RCC 7860 (cell line): ENCODE measurements at regions not wholly inside any gene's neighbourhood (a gene's known extent, or its start where the extent isn't known, plus 50 kb on each side); places are given as distances from the start of the nearest gene placed in this dataset.
A peak's percentile ranks its signal among the peaks of the same experiment; 100 is the strongest.
"Not testable (repeated sequence)": the region's sequence is repeated elsewhere in the genome, so short reads cannot be mapped to it uniquely, and the experiment has no call there.

Experiments used
- DNase-seq: peaks from one replicate; pipeline ENCODE4 v3.0.0-alpha.2; 2015; ENCODE audit warnings: low spot score
- FAIRE-seq: peaks from 2 replicates; lab custom pipeline; 2012; peaks lifted over from hg19 to GRCh38; lab: Jason Lieb, UNC

DNA sequence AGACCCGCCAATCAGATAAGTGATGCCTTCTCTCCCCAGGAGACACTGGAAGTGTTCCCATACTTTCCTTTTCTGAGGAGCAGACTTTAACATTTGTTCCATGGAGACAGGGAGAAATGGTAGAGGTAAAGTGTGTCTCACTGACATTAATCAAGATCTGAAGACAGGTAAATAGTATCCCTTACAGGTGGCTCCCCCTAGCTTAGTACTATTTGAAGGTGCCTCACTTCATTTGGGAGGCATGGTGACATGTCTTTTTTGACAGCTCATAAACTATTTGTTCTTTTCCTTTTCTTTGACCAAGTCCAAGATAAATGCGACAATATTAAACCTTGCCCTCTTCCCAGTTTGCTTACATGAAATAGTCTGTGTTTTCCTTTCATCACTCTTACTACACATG, 485.6 kb upstream of the IL12A start:
- FAIRE-seq (no peak), DNase-seq (no peak)

GRCh38 chr3:159510988-159511387, 477.6 kb upstream of the IL12A start:
- not testable (repeated sequence) for FAIRE-seq, DNase-seq

DNA sequence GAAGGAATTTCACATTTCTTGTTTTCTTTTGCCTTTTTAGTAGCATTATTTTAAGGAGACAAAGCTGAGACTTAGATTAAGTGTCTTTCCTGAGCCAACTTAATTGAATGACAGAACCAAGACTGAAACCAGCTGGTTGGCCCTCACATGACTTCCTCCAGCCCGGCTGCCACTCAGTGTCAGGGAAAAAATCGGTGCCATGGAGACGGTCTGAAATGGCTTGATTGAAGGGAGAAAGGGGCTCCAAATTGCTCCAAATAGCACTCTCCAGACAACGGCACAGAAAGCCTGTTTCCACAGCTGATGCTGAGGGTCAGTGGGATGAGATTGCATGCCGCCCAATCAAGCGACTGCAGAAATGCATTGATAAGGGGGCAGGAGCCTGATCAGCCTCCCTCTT, 475.2 kb upstream of the IL12A start:
- no peak for FAIRE-seq
- DNase-seq, result no peak

DNA sequence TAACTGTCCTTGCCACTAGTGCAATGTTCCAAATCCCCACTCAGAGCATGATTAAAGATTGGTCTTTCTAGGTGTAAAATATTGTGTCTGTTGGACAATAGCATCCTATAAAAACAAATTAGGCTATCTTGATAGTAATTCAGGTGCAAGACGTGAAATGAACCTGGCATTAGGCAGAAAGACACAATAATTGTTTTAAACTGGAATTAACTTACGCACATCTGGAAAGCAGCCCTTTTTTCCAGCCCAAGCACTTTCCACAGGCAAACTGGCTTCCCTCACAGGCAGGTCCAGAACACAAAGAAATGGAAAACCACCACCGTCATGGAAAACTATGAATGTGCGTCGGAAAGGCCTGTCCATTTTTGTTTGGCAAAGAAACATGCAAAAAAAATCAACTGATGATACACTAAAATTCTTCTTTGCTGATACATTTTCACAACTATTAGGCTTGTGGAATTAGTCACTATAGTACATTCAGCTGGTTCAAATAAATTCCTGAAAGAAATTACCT, 474.7 kb upstream of the IL12A start:
- DNase-seq (no peak), FAIRE-seq (no peak)

- no peak for FAIRE-seq
- DNase-seq, result no peak
Measured at GRCh38 chr3:159517105-159517504, 471.5 kb upstream of the IL12A start.

DNA sequence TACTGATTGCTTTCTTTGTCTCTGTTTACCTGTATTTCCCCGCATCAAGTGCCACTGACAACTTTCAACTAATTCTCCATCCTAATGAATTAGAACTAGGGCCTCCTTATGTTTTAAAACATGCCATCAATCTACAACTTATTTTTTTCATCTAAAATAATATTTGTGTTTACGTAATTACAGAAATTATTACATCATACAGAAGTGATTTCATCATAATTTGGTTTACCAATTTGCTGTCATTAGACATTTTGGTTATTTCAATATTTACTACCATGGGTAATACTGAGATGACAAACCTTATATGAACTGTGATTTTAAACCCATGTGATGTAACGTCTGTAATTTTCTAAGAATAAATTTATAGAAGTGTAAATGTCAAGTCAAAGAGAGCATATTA, 468.0 kb upstream of the IL12A start:
- DNase-seq (no peak), FAIRE-seq (no peak)

DNA sequence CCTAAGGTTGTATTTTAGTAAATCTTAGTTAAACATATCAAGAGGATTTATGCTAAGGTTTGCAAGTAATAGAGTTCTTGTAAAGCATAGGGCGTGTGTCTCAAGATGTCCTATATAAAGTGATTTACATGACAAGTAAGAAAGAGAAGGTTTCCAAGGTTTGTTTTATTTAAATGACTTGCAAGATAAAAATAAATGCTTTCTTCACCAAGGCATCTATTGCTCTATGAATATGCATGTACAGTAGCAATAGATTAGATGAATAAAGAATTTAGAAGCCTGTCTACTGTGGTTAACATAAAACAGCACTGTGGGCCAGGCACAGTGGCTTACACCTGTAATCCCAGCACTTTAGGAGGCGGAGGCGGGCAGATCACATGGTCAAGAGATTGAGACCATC, 466.4 kb upstream of the IL12A start:
- DNase-seq (no peak), FAIRE-seq (no peak)

DNA sequence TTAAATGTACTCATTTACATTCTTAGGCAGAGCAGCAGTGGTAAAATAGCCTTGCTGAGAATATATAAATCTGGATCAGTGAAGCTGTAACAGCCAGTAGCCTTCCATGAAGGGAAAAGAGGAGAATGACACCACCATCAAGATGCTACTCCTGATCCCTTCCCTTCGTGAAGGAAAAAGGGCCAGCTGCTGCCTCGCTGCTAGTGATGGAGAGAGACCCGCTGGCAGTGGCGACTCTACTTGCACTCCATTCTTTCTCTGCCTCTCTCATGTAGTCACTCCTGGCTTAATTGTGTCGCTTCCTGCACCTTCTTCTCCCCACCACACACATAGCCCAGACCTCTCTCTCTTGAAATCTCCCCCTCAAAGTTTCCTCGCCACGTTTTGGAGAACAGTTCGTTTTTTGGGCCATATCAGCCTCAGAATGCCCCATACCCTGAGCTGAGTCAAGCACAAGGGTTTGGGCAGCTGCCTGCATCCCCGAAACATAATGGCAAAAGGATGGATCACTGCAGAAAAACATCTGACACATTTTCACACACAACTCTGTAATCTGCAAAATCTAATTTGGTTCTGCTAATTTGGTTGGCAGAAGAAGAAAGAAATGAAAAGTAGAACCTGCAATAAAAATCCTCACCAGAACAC, 460.3 kb upstream of the IL12A start:
- FAIRE-seq (no peak), DNase-seq (no peak)

DNA sequence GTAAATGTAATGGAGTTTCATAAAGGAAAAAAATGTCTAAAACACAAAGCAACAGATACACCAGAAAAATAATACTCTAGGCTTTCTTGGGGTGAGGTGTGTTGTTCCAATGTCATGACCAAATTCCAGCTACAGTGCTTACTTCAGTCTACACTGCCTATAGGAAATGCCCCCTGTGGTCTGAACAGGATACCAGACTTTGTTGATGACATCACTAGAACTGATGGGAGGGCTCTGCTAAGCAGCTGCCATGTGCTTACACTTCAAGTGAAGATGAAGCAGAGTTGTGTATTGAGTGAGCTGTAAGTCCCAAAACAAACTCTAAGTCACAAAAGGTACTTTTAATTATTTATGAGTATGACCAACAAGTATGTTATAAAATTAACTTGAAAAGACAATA, 456.1 kb upstream of the IL12A start:
- DNase-seq (no peak), FAIRE-seq (no peak)

DNA sequence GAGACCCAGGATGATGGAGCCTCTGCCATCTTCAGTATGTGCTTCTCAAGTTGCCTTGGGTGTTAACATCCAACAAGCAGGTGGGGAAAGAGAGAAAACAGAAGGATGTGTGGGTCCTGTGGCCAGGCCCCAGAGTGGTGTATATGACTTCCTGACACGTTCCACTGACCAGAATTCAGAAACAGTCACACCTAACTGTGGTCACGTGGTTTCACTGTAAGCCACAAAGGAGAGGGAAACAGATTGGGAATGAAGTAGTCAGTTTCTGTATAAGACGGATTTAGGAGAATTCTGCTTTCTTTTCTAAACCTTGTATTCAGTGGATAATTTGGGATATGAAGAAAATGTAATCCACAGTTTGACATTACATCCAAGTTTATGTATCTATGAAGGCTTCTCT, 454.1 kb upstream of the IL12A start:
- no peak for FAIRE-seq
- DNase-seq, result no peak

GRCh38 chr3:159536876-159537275, 451.8 kb upstream of the IL12A start:
- DNase-seq, result no peak
- FAIRE-seq, result no peak

DNA sequence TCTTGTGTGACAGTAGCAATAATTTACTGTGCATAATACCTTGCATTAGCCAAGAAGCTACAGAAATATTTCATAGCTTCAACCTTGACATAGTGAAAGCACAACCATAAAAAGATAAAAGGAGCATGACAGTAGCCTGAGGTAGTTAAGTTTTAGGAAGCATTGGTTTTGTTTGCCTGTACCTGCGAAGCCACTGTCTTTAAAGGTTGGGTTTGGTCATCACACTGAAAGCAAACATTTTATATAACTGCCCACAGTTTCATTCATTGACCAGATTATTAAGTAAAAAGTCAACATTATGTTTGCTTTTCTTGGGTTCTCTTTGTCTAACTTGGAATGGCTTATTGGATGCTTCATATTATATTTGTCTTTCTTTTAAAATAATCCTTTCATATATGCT, 450.1 kb upstream of the IL12A start:
- FAIRE-seq (no peak), DNase-seq (no peak)

DNA sequence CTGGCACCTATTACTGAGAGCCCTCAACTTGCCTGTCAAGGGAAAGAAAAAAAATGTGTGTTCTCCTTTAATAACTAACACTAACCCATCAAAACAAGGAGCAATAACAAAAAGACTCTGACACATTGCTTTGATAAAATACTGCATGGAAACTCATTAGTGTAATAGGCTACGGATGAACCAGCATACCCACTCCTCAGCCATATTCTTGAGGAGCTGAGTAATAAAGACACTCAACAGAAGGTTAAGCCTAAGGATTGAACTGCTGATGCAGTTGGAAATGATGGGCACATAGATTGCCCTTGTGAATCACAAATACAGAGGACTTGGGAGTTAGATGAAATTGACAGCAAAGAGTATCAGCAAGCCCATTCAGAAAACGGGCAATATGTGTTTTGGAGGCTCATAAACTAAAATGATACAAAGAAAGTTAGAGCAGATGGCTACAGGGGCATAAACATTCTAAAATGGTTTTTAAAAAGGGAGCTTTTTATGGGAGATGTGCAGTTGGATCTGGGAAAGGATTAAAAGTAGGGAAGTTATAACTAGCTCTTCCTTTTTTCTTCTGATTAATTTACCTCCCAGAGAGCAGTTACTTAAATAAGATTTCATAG, 447.6 kb upstream of the IL12A start:
- no peak for FAIRE-seq

DNA sequence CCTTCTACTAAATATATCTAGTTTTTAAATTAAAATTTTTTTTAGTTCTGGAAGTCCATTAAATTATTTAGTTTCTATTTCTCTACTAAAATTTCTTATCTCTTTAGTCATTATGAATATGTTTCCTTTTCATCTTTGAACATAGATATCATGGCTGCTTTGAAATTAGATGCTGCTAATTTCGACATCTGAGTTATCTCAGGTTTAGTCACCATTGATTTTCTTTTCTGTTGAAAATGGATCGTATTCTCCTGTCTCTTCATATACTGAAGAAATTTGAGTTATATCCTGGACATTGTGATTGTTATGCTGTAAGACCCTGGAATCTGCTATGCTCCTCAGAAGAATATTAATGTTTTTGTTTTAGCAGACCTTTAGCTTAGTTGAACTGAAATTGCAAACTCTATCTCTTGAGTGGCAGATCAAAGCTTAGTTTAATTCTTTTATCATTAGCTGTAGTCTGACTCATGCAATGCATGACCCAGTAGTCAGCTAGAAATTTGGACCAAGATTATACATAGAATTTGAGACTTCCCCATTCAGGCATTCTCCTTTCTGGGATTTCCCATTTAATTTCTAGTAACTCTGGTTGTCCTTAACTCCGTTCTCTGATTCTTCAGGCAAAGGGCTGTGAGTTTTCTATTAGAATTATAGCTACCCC, 439.8 kb upstream of the IL12A start:
- FAIRE-seq (peak; percentile 14), DNase-seq (peak; percentile 13)

More for the DNA sequence above, 447.6 kb upstream of the IL12A start:
- no peak for DNase-seq

- DNase-seq (no peak), FAIRE-seq (no peak)
Measured at GRCh38 chr3:159555205-159555604, 433.4 kb upstream of the IL12A start.

- no peak for DNase-seq
- FAIRE-seq, result no peak
Measured at GRCh38 chr3:159559771-159560170, 428.9 kb upstream of the IL12A start.

DNA sequence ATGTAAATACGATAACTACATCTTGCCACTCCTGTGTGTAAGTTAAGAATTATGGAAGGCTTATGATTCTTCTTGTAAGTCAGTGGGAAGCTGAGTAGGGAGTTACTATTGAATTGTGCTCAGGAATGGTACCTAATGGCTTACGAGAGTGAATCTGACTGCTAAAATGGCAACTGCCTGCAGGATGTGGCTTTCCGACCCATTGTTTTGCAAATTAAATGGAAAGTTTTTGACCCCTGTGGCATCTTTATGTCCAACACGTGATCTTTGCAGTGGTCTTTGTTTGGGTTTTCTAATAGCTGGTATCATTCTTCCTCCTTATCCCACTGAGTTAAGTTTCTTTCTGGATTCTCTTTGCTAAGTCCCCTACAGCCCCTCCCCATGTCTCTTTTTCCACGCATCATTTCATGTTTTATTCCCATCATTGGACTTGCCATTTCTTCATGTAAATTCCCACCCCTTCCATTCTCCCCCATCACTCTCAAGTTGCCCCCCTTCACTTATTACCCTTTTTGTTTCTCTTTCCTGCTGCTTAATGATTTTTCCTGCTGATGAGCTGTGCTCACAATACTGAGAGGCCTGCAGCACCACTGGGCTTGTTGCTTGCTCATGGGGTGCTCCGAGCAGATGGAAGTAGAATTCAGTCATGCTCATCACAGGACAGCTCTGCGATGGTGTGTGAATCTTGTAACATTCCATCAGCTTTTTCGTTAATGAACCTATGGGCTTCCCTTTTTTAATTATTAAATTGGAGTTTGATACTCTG, 428.2 kb upstream of the IL12A start:
- DNase-seq, result no peak
- FAIRE-seq, result no peak

DNA sequence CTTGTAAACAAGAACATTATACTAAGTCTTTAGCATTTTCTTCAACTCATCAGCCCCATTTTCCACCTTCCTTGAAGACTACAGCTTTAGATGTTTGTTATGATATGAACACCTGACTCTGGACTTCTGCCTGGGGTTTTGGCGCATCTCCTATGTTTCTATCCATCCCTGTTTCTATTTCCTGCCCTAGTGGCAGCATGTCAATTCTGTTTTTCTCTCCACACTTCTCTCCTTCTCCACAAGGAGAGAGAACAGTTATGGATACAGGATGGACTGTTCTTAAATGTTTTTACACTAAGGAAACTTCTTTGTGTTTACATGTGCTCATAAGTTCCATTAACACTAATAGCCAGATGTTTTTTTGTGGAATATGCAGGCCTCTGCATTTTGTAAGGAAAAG, 423.3 kb upstream of the IL12A start:
- FAIRE-seq, result no peak
- no peak for DNase-seq

- DNase-seq (no peak), FAIRE-seq (no peak)
Measured at GRCh38 chr3:159583662-159584061, 405.0 kb upstream of the IL12A start.

DNA sequence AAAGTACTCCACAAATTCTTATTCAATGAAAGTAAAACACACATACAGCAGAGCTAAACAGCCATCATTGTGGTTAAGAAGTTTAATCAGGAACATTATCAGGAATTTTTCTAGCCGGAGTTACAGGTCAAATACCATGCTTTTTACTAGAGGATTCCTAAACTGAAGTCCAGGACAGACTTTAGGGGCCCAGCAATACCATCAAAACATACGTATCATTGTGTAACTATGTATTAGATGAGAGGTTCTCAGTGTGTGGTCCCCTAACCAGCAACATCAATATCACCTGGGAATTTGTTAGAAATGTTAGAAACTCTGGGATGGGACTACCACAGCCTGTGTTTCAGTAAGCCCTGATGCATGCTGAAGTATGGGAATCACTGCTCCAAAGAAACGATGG, 404.2 kb upstream of the IL12A start:
- FAIRE-seq (no peak), DNase-seq (no peak)

GRCh38 chr3:159586571-159587202, 401.9 kb upstream of the IL12A start:
- DNase-seq (peak; percentile 23), FAIRE-seq (no peak)
